ENCODE measurements at regions not wholly inside any gene's neighbourhood (a gene's known extent, or its start where the extent isn't known, plus 50 kb on each side); places are given as distances from the start of the nearest gene placed in this dataset.

GRCh38 chr10:106515206-106515790 lies 649.2 kb downstream of the SORCS1 start:
- no peak for ATAC-seq
- H3K9me3 Mint-ChIP-seq = no peaks in the 10 kb centered on the region
- TF ChIP-seq JAZF1 (CRISPR knock-in tag; IDR thresholded peaks at IDR 0.05) (no peak), RELA (CRISPR knock-in tag; IDR thresholded peaks at IDR 0.05; ENCODE audit: borderline replicate concordance) (no peak), CREB1 (CRISPR knock-in tag; IDR thresholded peaks at IDR 0.05) (no peak), SOX15 (CRISPR knock-in tag; IDR thresholded peaks at IDR 0.05) (no peak), ZNF138 (CRISPR knock-in tag; conservative IDR thresholded peaks at IDR 0.05) (no peak)
- TF ChIP-seq, protein P1, sequence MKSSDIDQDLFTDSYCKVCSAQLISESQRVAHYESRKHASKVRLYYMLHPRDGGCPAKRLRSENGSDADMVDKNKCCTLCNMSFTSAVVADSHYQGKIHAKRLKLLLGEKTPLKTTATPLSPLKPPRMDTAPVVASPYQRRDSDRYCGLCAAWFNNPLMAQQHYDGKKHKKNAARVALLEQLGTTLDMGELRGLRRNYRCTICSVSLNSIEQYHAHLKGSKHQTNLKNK (CRISPR knock-in tag; IDR thresholded peaks at IDR 0.05) = no peak

GRCh38 chr10:106513352-106513771 lies 651.1 kb downstream of the SORCS1 start:
- no peak for ATAC-seq
- Mint-ChIP-seq H3K27ac (no peak overlapping the region), H3K9me3 (no peaks in the 10 kb centered on the region), H3K36me3 (no peaks in the 10 kb centered on the region), H3K4me1 (peaks cover 5% of the 10 kb centered on the region; the same call in 1 of the 2 replicates), H3K4me3 (no peak overlapping the region), H3K27me3 (ENCODE audit: low read depth) (peaks cover 23% of the 10 kb centered on the region)
- ChIA-PET CTCF (no interaction called here), POLR2A (no interaction called here)
- TF ChIP-seq GRHL2 (CRISPR knock-in tag; IDR thresholded peaks at IDR 0.05; ENCODE audit: insufficient replicate concordance, severe bottlenecking) = no peak
- no peak for TF ChIP-seq KAT7 (CRISPR knock-in tag; IDR thresholded peaks at IDR 0.05; ENCODE audit: borderline replicate concordance)
- no peak for TF ChIP-seq PRRX2 (CRISPR knock-in tag; IDR thresholded peaks at IDR 0.05)
- TF ChIP-seq OVOL2 (CRISPR knock-in tag; IDR thresholded peaks at IDR 0.05; ENCODE audit: borderline replicate concordance) = no peak
- no peak for TF ChIP-seq ELF4 (CRISPR knock-in tag; IDR thresholded peaks at IDR 0.05; ENCODE audit: low read depth)
- TF ChIP-seq, protein P2, sequence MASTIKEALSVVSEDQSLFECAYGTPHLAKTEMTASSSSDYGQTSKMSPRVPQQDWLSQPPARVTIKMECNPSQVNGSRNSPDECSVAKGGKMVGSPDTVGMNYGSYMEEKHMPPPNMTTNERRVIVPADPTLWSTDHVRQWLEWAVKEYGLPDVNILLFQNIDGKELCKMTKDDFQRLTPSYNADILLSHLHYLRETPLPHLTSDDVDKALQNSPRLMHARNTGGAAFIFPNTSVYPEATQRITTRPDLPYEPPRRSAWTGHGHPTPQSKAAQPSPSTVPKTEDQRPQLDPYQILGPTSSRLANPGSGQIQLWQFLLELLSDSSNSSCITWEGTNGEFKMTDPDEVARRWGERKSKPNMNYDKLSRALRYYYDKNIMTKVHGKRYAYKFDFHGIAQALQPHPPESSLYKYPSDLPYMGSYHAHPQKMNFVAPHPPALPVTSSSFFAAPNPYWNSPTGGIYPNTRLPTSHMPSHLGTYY (CRISPR knock-in tag; IDR thresholded peaks at IDR 0.05) = no peak
- TF ChIP-seq HMGXB4 (CRISPR knock-in tag; IDR thresholded peaks at IDR 0.05) = no peak
- TF ChIP-seq ATF3 (CRISPR knock-in tag; conservative IDR thresholded peaks at IDR 0.05) = no peak
- no peak for TF ChIP-seq ETV6 (CRISPR knock-in tag; IDR thresholded peaks at IDR 0.05)
- TF ChIP-seq CREM (CRISPR knock-in tag; IDR thresholded peaks at IDR 0.05) = no peak
- TF ChIP-seq FOXJ3 (CRISPR knock-in tag; IDR thresholded peaks at IDR 0.05; ENCODE audit: borderline replicate concordance) = no peak
- TF ChIP-seq ZNF232 (CRISPR knock-in tag; IDR thresholded peaks at IDR 0.05) = no peak
- TF ChIP-seq HMGA2 (CRISPR knock-in tag; IDR thresholded peaks at IDR 0.05) = no peak
- no peak for TF ChIP-seq SMAD3 (CRISPR knock-in tag; IDR thresholded peaks at IDR 0.05; ENCODE audit: borderline replicate concordance)
- TF ChIP-seq MAX (CRISPR knock-in tag; IDR thresholded peaks at IDR 0.05) = no peak
- TF ChIP-seq AFF4 (CRISPR knock-in tag; IDR thresholded peaks at IDR 0.05; ENCODE audit: borderline replicate concordance) = no peak
- DNase-seq (ENCODE audit: low spot score) = no peak

More at GRCh38 chr10:106515206-106515790, 649.2 kb downstream of the SORCS1 start:
- H3K36me3 Mint-ChIP-seq = no peaks in the 10 kb centered on the region
- POLR2A ChIA-PET = no interaction called here
- DNase-seq (ENCODE audit: low spot score) = no peak
- no peak overlapping the region for H3K4me3 Mint-ChIP-seq
- no peak overlapping the region for H3K27ac Mint-ChIP-seq
- H3K4me1 Mint-ChIP-seq = peaks cover 5% of the 10 kb centered on the region; the same call in 1 of the 2 replicates
- peaks cover 42% of the 10 kb centered on the region for H3K27me3 Mint-ChIP-seq (ENCODE audit: low read depth)
- CTCF ChIA-PET = no interaction called here
